AG04449 (cell line): ENCODE measurements at regions not wholly inside any gene's neighbourhood (a gene's known extent, or its start where the extent isn't known, plus 50 kb on each side); places are given as distances from the start of the nearest gene placed in this dataset.

ENCODE experiments used
- CTCF ChIA-PET: fragments of 350-600 bp; formaldehyde crosslinking; extraction: SDS; loops from one replicate; lab custom pipeline; 2021; ENCODE audit warnings: antibody characterized with exemption; lab: Yijun Ruan, JAX
- POLR2A ChIA-PET: fragments of 400-600, 350-600 bp; formaldehyde crosslinking; extraction: SDS; loops from one replicate; lab custom pipeline; 2020; ENCODE audit warnings: antibody characterized with exemption, inconsistent platforms; lab: Yijun Ruan, JAX
- DNase-seq: peaks from one replicate; pipeline ENCODE4 v3.0.0-alpha.2; 2010; ENCODE audit warnings: low read depth, low spot score
- H3K4me3 ChIP-seq: 2 replicates; pipeline ENCODE4 v1.5.1; 2011; ENCODE audit warnings: low read depth, mild to moderate bottlenecking, control low read depth, low read length
- TF ChIP-seq, protein P1 (sequence below): IDR thresholded peaks from one replicate; pipeline ENCODE4 v1.5.1; 2011; ENCODE audit warnings: mild to moderate bottlenecking, moderate library complexity, low read length, control low read depth, inconsistent platforms; ENCODE audit not compliant: insufficient read depth; ENCODE audit errors: missing control alignments

DNA sequence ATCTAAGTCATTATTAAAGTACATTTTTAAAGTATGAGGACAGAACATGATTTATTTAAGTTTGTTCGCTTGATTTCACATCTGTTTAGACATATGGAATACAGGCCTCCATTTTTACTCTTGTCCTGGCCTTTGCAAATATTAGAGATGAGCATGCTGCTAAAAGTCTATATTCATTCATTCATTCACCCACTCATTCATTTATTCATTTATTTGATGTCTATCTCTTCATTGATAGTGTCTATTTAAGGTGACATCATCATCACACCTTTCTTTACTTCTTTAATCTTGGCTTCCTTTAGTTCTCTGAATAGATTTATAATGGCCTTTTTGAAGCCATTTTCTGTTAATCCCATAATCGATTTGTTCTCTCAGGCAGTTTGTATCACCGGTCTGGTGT is 68.0 kb downstream of the THNSL1 start:
- TF ChIP-seq, protein P1, sequence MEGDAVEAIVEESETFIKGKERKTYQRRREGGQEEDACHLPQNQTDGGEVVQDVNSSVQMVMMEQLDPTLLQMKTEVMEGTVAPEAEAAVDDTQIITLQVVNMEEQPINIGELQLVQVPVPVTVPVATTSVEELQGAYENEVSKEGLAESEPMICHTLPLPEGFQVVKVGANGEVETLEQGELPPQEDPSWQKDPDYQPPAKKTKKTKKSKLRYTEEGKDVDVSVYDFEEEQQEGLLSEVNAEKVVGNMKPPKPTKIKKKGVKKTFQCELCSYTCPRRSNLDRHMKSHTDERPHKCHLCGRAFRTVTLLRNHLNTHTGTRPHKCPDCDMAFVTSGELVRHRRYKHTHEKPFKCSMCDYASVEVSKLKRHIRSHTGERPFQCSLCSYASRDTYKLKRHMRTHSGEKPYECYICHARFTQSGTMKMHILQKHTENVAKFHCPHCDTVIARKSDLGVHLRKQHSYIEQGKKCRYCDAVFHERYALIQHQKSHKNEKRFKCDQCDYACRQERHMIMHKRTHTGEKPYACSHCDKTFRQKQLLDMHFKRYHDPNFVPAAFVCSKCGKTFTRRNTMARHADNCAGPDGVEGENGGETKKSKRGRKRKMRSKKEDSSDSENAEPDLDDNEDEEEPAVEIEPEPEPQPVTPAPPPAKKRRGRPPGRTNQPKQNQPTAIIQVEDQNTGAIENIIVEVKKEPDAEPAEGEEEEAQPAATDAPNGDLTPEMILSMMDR, result no peak
- no peak for DNase-seq
- H3K4me3 ChIP-seq, result no peak overlapping the region
- POLR2A ChIA-PET, result no interaction called here
- CTCF ChIA-PET, result interaction anchor here (0.9 to 1.0 kb wide), 2 partner anchors 16 to 28 kb away, joined by 3 read pairs; no protein-coding TSS in a partner anchor

DNA sequence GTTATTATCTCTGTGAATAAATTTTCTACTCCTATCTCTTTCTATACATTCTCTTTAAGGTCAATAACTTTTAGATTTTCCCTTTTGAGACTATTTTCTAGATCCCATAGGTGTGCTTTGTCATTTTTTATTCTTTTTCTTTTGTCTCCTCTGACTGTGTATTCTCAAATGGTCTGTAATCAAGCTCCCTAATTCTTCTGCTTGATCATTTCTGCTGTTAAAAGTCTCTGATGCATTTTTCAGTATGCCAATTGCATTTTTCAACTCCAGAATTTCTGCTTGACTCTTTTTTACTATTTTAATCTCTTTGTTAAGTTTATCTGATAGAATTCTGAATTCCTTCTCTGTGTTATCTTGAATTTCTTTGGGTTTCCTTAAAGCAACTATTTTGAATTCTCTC is 78.2 kb downstream of the THNSL1 start:
- ChIA-PET POLR2A (no interaction called here), CTCF (interaction anchor here (0.9 kb wide), 1 partner anchor 137 kb away, joined by 3 read pairs; no protein-coding TSS in a partner anchor)
- TF ChIP-seq, protein P1, result no peak
- H3K4me3 ChIP-seq, result no peak overlapping the region
- no peak for DNase-seq

DNA sequence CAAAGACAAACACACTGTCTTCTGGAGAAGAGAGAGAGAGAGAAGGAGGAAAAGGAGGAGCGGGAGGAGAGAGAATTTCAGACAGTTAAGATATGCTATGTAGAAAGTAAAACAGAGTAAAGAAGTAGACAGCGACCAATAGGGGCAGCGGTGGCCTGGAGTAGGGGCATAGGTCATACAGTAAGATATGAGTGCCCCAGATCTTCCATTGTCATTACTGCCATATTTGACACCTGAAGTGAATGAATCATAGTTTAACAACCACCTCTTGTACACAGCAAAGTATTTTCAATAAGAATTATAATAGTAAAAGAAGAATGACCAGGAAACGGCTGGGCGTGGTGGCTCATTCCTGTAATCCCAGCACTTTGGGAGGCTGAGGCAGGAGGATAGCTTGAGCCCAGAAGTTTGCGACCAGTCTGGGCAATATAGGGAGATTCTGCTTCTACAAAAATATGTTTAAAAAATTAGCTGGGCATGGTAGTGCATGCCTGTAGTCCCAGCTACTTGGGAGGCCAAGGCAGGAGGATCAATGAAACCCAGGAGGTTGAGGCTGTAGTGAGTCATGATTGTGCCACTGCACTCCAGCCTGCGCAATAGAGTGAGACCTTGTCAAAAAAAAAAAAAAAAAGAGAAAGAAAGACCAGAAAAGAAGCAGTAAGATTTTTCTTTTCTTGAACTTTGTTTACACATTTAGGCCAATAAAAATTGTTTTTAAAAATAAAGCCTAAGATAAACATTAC is 77.0 kb upstream of the GPR158 start:
- POLR2A ChIA-PET, result no interaction called here
- no peak overlapping the region for H3K4me3 ChIP-seq
- CTCF ChIA-PET, result interaction anchor here (2.5 kb wide), 1 partner anchor 16 kb away, joined by 7 read pairs; no protein-coding TSS in a partner anchor
- no peak for DNase-seq
- TF ChIP-seq, protein P1, result no peak

DNA sequence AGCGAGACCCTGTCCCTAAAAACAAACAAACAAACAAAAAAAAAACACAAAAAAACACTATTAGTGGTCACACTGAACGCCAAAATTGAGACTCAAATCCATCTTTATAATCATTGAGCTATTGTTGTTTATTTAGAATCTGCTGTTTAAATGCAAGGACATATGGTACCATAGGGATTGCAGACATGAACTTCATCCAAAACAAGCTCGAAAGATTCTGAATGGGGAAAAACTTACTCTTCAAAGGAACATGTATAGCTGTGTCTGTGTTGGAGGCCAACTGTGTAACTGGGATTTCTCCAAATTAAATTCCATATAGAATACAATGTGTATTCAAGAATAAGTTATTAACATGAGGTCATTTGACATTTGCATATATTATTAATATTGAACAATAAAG is 74.7 kb upstream of the GPR158 start:
- CTCF ChIA-PET, result interaction anchor here (0.9 kb wide), 1 partner anchor 13 kb away, joined by 5 read pairs; no protein-coding TSS in a partner anchor
- POLR2A ChIA-PET, result no interaction called here
- no peak for DNase-seq
- no peak overlapping the region for H3K4me3 ChIP-seq
- TF ChIP-seq, protein P1, result no peak

DNA sequence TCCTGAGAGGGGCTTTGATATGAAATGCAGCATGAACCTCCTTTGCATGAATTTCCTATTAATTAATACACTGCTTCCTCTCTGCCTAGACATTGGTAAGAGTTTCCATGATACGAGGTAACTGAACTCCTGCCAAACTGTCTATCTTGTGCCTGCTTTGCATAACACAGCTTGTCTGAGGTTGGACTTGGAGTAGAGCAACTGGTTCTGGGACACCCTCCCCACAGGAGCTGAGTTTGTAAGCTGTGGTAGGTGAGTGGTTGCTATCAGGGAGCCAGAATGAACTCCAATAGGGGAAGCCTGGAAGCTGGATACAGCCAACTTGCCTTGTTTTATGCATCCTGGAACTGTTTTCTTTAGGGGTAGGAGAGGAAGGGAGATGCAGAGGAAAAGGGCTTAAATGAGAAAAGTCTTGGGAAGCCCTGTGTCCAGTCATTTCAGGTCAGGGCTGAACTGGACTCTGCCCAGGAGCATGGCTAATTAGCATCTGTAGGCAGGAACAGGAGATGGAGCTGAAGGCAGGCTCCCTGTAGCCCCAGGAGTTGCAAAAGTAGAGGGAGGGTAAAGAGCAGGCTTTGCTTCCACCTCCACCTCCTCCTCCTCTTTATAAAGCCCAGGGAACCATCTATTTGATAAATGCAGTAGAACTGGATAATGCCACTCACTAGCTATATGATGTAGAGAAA is 73.2 kb upstream of the GPR158 start:
- CTCF ChIA-PET, result interaction anchor here (1.3 to 1.5 kb wide), 3 partner anchors 10 to 20 kb away, joined by 4 to 5 read pairs (median 5); no protein-coding TSS in a partner anchor
- DNase-seq, result no peak
- POLR2A ChIA-PET, result no interaction called here
- TF ChIP-seq, protein P1, result no peak
- H3K4me3 ChIP-seq, result no peak overlapping the region
